Stimulated activated CD8-positive, alpha-beta memory T cell treated with anti-CD3 and anti-CD28 coated beads, Interleukin-4, amount 100 ng/mL, for 48 hours (primary cell): ENCODE measurements at regions not wholly inside any gene's neighbourhood (a gene's known extent, or its start where the extent isn't known, plus 50 kb on each side); places are given as distances from the start of the nearest gene placed in this dataset.
"Not testable (repeated sequence)": the region's sequence is repeated elsewhere in the genome, so short reads cannot be mapped to it uniquely, and the experiment has no call there.

Experiments used
- DNase-seq: peaks from one replicate; pipeline ENCODE4 v3.0.0-alpha.2; 2020

DNA sequence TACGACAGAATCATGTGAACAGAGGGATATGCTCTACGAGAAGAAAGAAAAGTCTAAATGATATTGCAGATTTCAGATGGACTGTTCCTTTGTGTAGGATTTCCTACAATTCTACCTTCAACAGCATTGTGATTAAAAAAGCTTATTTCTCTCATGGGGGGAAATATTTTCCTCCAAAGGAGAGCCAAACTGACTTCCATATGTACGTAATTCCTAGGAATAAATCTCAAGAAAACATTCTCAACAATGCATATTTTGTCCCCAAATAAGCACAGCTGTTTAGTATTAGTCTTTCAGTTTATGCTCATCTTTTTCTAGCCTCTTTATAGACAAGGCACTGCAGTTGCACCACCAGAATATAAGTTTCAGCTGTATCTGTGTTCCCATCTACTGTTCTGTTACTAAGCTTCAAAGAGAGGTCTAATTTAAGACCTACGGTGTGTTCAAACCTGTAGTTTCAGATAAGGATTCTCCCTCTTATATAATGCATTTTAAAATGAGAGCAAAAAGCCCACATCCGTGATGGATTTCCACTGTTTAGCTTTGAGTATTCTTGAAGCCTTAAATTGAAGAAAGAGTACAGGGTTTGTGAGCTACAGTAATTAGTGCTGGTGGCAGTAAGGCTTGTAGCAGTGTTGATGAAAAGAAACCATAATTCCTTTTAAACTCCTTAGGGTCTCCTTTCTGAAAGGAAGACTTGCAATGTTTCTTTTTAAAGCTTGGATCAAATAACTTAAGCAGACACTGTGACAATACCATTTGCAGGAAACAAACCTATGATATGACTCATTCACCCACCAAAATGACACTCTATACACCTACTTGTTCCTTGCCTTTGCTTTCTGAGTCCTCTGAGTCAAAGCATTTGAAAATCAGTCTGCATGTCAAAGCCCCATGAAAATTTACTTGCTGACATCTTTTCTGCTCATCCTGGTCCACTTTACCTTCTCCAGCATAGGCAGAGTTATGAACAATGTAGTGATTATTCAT lies 754.1 kb downstream of the NOVA1 start:
- no peak for DNase-seq

DNA sequence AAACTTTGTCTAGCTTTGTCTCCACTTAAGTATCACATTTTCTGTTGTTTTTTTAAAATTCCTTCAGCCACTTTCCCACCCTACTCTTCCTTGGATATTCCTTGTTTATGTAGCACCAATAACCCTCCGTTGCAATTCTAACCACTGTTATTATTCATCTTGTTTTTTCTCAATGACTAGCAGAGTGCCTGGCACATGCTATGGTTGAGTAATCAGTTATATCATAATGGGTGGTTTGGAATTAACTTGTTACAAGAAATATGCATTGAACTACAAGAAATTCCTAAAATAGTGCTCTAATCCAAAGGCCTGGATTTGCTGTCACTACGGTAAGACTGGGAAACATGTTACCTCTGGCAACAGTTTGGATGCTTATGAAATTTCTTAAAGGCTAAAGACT lies 756.6 kb downstream of the NOVA1 start:
- DNase-seq: no peak

GRCh38 chr14:25837551-25837965 lies 760.3 kb downstream of the NOVA1 start:
- no peak for DNase-seq

- DNase-seq: no peak
Measured at GRCh38 chr14:25836636-25837035, 761.2 kb downstream of the NOVA1 start.

DNA sequence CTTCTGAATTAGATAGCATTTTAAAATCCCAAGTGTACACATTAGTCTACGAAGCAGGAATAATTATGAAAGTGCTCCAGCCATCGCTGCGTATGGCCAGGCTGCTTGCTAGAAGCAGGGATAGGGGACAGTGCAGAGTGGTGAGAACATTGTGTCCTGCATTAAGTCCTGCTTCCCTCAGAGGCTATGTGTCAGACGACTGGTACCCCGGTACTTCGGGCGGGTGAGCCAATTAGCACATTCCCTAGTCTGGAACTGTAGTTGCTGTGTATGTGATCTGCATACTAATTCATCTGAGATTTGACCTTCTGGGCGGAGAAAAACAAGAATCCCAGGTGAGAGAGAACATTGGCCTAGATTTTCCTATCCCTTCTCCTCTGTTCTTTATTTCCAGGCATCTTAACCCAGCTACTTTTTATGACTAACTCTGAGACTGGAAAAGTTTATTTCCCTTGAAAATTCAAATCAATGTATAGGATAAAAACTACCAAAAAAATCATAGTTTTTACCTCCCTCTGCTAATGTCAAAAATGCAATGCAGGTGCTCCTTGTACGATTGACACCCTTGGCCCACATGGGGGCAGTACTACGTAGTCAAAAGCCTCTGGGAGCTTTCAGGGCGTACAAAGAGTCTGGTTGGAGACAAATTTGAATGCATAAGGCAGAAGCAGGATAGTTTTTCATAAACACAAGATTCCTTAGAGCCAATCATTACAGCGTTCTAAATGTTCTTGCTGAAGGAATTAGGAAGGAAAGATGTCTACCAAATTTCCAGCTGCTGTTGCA lies 764.3 kb downstream of the NOVA1 start:
- no peak for DNase-seq

- DNase-seq: no peak
Measured at GRCh38 chr14:25832585-25832984, 765.2 kb downstream of the NOVA1 start.

DNA sequence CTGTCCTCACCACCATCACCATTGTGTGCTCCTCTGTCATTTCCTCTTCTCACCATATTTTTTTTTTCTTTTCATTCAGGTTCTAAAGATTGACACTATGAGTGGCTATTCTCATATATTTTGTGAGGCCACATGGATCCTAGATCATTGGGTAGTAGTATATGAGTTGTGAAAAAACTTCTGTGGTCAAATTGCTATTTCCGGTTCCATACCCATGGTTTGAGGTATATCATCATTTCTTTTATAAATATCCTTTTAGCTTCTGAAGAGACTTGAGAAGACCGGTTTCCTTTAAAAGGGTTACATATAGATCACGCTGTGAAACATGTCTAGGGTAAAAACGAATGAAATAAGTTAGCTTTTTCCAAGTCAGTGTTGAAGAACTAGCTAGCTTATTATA lies 769.3 kb downstream of the NOVA1 start:
- DNase-seq: no peak

GRCh38 chr14:25826105-25826504 lies 771.7 kb downstream of the NOVA1 start:
- DNase-seq: no peak

DNA sequence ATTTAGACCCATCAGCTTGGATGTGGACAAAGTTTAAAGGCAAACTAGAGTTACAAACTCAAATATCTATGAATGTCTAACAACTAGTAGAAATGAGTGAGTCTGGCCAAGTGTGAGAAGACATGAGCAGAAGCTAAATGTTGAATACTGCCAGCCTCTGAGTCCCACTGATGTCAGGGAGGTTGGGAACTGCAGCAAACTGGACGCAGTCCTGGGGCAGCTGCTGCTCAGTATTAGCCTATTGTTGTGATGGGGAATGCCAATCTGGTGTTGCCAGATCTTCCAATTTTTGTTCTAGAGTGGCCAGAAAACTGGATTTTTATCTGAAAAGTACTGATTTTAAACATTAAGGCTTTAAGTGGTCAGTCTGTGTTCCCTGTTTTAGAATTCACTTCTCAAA lies 770.4 kb upstream of the STXBP6 start:
- DNase-seq: no peak

- not testable (repeated sequence) for DNase-seq
Measured at GRCh38 chr14:25814622-25815021, 764.7 kb upstream of the STXBP6 start.

DNA sequence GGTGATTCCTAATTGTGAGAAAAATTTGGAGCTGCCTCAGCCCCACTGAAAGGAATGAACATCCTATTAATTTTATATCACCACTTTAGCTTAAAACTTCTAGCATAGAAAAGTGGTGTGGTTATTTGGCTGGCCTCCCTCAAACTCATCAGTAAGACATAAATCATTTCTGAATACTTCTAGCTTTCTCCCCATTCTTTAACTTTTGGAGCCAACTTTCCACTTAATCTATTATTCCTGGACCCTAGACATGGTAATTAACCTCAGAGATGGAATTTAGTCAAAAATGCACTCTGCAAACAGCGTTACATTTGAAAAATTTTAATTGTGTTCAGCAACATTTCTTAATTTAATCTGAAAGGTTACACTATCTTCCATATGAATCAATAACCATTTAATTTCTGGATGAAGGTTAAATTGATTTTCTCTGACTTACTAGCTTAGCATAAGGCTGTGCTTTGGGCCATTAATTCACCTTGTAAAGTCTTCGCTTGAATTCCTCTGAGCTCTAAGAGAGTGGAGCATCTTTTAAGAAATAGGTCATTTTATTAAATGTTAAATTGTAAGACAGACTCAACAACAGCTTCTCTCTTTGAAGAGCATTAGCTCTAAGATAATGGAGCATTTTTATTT lies 753.6 kb upstream of the STXBP6 start:
- DNase-seq: no peak

DNA sequence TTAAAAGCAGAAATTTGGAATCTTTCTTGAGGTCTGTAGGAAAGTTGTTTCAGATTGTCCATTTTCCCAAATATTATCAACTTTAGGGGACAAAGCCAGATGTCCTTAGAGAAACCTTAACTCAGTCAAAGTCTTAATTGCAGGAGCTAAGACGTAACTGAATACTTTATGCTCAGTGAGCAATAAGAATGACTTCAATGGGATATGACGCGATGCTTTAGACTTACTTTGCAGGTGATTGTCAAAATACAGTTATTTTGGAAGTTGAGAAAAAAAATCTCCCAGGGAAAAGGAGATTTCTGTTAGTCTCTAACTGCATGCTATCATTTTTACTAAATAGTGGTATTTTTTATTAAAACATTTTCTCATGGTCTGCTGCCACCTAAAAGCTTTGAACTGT lies 750.9 kb upstream of the STXBP6 start:
- no peak for DNase-seq

DNA sequence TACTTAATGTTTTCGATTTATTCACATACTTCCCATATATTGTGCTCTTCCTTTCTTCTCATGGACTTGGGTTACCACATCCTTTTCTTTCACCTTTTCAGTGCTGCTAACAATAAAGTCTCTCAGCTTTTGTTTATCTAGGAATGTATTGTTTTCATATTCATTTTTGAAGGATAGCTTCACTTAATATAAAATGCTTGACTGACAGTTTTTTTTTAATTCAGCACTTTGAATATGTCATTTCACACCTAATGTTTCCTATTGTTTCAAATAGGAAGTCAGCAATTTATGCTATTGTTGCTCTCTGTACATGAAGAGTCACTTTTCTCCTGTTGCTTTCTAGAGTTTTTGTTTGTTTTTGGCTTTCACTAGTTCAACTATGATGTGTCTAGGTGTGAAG lies 738.3 kb upstream of the STXBP6 start:
- DNase-seq: no peak

DNA sequence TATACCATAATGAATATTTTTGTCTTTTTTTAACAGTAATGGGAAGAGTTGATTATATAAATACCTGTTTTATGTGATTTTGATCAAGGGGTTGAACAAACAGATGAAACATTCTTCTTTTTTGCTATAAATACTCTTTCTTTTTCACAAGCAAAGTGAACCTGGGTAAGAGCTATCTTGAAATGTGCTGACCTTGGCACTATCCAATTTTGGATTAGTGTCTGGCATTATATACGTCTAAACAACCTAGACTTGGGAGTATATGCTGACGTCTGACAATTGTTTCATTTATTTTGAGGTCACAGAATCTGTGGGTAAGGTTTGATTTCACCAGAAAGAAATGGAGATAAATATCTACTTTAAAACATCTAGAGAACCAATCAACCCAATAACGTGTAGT lies 716.0 kb upstream of the STXBP6 start:
- DNase-seq: no peak

- DNase-seq: no peak
Measured at GRCh38 chr14:25759920-25760655, 710.1 kb upstream of the STXBP6 start.

- no peak for DNase-seq
Measured at GRCh38 chr14:25759256-25759655, 709.3 kb upstream of the STXBP6 start.

DNA sequence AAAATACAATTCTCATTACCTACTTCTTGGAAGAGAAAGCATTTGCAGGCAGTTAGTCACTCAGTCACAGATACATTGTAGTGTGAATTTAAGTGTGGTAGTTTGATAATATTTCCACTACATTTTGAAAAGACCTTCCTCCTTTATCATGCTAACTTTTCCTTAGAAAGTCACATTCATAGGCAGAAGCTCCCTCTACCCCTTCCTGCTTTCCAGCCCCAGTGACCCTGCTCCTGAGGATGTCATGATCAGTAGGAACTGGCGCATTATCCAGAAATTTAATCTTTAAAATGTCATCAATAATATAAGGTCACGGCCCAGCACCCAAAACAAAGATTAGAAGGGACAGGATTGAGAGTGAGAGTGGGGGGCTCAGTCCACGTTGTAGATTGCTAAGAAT lies 707.4 kb upstream of the STXBP6 start:
- DNase-seq: no peak

GRCh38 chr14:25756876-25757275 lies 706.9 kb upstream of the STXBP6 start:
- no peak for DNase-seq

DNA sequence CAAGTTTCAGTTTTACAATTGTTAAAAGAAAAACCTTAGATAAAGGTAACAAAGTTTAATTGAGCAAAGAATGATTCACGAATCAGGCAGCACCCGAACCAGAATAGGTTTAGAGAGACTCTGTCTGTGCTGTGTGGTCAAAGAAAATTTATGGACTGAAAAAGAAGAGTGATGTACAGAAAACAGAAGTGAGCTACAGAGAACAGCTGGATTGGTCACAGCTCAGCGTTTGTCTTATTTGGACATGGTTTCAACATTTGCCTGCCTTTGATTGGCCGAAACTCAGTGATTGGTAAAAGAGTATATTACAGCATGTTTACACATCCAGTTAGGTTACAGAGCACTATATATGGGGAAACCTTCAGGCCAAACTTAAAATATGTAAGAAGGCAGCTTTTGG lies 703.2 kb upstream of the STXBP6 start:
- DNase-seq: no peak

DNA sequence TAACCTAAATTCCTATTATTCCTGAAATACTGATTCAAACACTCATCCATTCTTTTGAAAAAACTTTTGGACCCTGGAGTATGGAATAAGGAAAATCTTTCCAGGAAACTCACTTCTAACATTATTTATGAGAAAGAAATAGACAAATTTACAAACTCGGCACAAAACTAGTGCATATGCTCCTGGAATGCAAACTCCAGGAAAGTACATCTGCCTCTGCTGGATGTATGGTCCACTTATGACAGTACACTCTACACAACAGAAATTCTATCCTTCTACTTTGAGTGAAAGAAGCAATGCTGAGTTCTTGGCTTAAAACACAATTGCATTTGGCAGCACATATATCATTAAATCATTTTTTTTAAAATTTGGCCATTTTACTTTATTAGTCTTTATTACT lies 700.5 kb upstream of the STXBP6 start:
- DNase-seq: no peak
